GM19240 (cell line): ENCODE measurements at regions not wholly inside any gene's neighbourhood (a gene's known extent, or its start where the extent isn't known, plus 50 kb on each side); places are given as distances from the start of the nearest gene placed in this dataset.

Source experiments
- DNase-seq: peaks from one replicate; pipeline ENCODE4 v3.0.0; 2011; ENCODE audit warnings: low spot score; ENCODE audit not compliant: insufficient read length

DNA sequence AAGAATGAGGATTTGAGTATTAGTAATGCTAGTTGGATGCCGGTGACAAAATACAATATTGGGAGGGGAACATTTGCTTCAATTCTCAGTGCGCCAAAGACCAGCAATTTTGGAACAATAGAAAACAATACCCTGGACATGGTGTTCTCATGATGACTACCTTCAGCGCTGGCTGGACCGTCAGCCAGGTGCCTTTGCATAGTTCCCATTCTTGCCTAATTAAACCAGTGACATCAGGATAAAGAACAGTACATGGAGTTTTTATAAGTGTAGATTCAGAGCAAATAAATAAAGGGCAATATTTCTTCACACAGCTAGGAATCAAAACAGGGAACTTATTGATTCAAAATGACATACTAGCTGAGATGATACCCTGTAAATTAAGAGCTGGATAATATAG, 404.8 kb upstream of the RORA start:
- DNase-seq = no peak

GRCh38 chr15:61629269-61629668, 400.2 kb upstream of the RORA start:
- DNase-seq = no peak

DNA sequence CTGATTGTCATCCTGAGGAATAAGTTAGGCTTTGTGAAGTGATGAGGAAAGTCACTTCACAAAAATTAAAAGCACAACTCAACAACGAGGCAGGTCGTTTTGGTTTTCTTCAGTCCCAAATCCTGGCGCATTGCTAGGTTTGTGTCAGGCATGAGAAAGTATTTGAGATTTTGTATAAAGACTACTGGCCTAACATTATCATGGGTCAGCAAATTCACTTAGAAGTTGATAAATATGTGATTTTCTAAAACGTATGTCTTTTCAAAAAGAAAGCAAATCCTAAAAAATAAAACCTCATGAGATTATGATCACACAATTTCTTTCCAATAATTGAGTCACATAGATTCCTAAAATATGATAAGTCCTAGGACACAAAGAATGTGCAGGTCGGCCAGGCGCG, 395.8 kb upstream of the RORA start:
- no peak for DNase-seq

- DNase-seq = no peak
Observed at GRCh38 chr15:61623746-61624145, 394.6 kb upstream of the RORA start.

GRCh38 chr15:61621865-61622264, 392.8 kb upstream of the RORA start:
- no peak for DNase-seq

DNA sequence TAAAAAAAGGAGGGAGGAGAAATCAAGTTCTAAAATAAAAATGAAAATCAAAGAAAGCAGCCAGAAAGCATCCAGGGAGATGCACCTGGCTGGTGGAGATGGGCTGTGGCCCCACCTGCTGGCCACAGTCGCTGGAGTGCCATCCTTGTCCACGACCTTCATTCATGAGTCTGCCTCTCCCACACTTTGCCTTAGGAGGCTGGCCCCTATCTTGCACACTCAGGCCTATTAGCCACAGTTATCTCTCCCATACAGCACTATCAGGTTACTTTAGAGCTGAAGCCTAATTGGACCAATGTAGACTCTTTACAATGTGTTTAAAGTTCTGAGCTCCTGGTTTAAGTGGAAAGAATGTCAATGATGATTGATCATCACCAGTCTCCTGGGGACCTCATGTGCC, 392.0 kb upstream of the RORA start:
- DNase-seq = no peak

- no peak for DNase-seq
Observed at GRCh38 chr15:61620151-61620550, 391.0 kb upstream of the RORA start.

DNA sequence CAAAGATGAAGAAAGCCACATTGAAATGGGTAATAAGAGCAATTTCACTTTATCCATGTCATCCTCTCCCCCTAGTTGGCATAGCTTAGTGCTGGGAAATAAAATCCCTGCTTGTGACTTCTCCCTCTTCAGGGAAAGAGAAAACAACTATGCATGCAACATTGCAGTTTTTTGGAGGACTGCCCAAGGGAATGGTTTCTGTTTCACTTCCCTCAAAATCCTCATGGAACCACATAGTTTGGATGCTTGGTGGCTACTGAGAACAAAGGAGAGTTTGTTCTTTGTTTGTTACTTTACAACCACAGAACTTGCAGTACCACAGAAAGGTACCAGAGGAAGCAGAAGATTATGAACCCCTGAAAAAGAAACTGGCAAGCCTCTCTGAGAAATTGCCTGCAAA, 384.6 kb upstream of the RORA start:
- DNase-seq = no peak

DNA sequence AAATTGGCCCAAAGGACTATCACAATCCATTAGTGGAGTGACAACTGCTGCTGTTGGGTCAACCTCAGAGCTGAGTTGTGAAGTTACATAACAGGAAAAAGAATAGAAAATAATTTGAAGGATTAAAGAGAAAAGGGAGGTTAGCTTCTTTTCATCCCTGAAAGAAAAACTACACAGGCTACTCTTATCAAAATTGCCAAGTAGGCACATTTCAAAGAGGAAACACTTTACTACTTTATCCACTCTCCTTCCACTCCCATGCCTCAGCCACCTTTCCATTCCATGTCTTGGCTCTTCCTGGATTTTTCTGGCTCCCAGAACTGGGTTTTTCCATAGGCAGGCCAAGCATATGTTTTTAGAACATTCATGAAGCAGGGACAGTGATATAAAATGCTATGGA, 384.0 kb upstream of the RORA start:
- no peak for DNase-seq

DNA sequence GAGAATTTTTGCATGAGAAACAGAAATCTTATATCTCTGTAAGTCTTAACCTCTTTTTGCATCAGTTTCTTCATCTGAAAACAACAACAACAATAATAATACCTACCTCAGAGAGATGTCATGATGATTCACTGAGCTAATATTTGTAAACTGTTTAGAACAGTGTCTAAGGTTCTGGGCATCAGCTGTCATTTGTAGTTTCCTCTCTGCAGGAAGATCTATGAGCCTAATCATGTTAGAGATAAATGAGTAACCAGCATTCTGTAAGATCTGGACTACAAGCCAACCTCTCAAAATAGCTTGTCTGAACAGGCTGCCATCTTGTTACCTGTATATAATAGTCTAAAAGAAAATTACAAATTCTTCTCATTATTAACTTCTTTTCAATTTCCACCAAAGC, 383.0 kb upstream of the RORA start:
- DNase-seq = no peak

DNA sequence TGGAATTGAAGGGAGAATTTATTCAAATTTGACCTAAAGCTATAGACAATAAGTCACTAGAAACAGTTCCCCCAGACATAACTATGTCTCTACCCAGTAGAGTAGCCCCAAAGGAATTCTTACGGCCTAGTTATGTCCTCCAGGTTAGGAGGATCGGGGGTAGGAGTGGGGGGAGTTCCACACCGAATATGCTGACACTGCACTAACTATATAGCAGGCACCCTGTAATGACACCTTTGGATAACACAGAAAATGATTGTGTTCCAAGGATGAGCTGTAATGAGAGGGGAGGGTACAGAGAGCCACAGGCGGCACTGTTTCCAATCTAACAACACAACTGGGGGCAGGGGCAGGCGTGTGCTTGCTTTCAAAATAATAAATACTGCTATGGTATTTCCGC, 376.2 kb upstream of the RORA start:
- no peak for DNase-seq

GRCh38 chr15:61598655-61599054, 369.6 kb upstream of the RORA start:
- DNase-seq = no peak

GRCh38 chr15:61584410-61584809, 355.3 kb upstream of the RORA start:
- DNase-seq = no peak

- DNase-seq = no peak
Observed at GRCh38 chr15:61582092-61582491, 353.0 kb upstream of the RORA start.

DNA sequence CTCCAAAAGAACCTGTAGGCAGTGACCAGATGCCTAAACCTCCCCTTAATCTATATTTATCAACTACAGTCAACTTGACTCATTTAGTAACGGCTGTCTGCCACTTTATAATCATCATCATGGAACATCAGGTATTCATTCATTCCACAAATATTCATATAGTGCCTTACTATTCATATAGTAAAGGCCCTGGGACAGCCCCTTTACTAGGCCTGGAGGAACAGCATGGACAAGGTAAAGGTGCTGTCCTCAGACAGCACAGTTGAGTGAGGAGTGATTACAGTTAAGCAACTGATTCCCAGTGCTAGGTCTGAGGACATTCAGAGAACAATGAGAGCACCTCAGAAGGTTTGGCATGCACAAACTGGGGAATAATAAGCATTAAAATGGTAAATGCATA, 346.5 kb upstream of the RORA start:
- no peak for DNase-seq

GRCh38 chr15:61571026-61571425, 341.9 kb upstream of the RORA start:
- DNase-seq = no peak

DNA sequence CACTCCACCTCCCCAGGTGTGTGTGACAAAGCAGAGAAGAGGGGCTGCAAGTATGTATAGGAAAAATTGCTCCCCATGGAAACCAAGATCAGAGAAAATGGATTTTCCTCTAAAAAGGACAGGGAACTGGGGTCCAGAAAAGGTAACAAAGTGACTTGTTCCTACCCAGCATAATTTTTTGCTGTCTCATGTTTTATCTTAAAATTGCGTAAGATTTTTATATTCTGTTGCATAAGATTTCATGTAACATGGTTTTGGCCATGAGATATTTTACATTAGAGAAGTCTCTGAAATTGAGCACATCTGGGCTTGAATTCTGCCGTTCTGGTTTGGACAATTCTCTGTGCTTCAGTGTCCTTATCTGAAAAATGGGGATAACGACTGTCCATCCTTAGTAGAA, 335.7 kb upstream of the RORA start:
- DNase-seq = no peak

- no peak for DNase-seq
Observed at GRCh38 chr15:61558172-61559136, 329.4 kb upstream of the RORA start.

DNA sequence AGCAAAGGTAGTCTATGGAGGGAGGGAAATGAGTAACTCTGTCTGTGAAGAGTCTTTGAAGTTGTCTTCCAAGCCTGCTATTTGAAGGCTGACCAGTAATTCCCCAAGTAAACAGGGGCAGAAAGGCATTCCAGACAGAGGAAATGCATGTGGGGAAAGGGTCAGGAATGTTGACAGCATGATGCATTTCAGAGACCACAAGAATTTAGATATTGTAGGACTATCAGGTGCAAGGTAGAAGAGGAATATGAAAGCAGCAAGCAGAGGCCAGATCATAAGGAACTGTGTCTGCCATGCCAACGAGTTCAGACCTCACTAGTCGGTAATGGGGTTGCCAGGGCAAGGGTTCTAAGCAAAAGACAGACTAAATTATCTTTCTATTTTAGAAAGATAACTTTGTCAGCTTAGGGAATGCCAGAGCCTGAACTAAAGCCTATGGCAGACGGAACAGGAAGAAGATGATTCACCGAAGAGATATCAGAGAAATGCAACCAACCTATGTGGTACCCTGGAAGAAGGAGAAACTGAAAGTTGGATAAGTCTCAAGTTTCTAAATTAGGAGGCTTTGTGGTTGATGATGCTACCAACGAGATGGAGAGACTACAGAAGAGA, 327.0 kb upstream of the RORA start:
- DNase-seq = no peak

DNA sequence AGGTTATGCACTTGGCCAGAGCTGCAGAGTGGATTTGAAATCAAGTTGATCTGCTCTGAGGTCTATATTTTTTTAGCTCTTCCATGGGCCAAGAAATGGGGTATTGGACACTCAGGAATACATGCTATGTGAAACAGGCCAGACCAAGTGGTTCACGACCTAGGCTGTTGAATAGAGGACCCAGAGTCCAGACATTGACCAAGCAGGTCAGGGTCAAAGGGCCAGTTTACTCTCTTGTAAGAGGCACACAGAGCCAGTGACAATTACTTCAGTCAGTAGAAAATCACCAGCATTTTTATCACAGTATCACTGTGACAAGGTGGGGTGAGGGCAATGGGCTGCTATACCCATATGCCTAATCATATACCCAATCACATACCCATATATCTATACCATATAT, 320.6 kb upstream of the RORA start:
- no peak for DNase-seq

DNA sequence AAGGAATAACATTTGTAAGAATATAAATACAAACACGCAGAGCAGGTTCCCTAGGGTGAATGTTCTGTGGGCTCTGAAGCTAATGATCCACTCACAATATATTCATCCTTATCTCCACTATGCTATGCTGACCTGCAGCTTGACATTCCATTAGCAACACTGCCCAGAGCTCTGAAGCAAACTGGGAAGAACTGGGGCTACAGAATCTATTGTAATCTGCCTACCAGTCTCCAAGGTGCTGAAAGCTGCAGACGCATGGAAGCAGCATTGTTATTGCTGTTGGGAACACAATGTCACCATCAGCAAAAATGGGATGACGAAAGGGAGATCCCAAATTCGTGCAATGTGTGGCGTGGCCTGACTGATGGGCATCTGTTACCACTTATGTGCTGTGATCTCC, 316.7 kb upstream of the RORA start:
- DNase-seq = no peak

DNA sequence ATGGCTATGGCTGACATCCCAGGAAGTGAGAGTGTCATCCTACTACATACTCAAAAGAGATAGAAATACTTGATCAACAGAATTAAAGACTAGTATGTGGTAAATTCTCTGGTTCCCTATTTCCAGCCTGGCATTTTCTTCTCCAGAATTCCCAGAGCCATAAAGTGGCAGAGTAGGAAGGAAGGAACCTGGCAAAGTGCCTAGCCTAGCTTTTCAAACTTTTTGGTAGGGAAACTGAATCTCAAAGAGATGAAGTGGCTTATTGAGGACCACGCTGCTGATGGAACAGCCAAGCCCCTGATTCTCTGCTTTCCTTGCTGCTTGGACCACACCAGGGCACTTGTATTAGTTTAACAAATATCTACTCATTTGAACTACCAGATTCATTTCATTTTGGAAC, 312.4 kb upstream of the RORA start:
- no peak for DNase-seq

GRCh38 chr15:61537337-61537736, 308.2 kb upstream of the RORA start:
- no peak for DNase-seq
